Activated CD8-positive, alpha-beta memory T cell treated with anti-CD3 and anti-CD28 coated beads, Interleukin-2, amount 10 ng/mL, durations not matched to agents 7 days and 5 days (primary cell): ENCODE measurements at regions not wholly inside any gene's neighbourhood (a gene's known extent, or its start where the extent isn't known, plus 50 kb on each side); places are given as distances from the start of the nearest gene placed in this dataset.

Experiments used
- ATAC-seq: fragments of 150-1000 bp; cut with Tn5 transposase; one replicate; pipeline ENCODE4 v1.10.0; 2021; ENCODE audit warnings: moderate library complexity
- CTCF ChIA-PET: fragments of 350-600 bp; sonication (Branson Sonifier 250); formaldehyde crosslinking; loops from one replicate; lab custom pipeline; 2021; ENCODE audit warnings: antibody characterized with exemption; lab: Charles Lee
- DNase-seq: peaks from one replicate; pipeline ENCODE4 v3.0.0-alpha.2; 2020
- H3K27ac Mint-ChIP-seq: one replicate; pipeline ENCODE4 v1.8.0; 2021; ENCODE audit warnings: mild to moderate bottlenecking, mixed read lengths
- H3K27me3 Mint-ChIP-seq: one replicate; pipeline ENCODE4 v1.8.0; 2021; ENCODE audit warnings: mixed read lengths
- H3K36me3 Mint-ChIP-seq: one replicate; pipeline ENCODE4 v1.8.0; 2021; ENCODE audit warnings: mild to moderate bottlenecking, mixed read lengths
- H3K4me1 Mint-ChIP-seq: one replicate; pipeline ENCODE4 v1.8.0; 2021; ENCODE audit warnings: mixed read lengths
- H3K4me3 Mint-ChIP-seq: one replicate; pipeline ENCODE4 v1.8.0; 2021; ENCODE audit warnings: mild to moderate bottlenecking, moderate library complexity, mixed read lengths
- H3K9me3 Mint-ChIP-seq: one replicate; pipeline ENCODE4 v1.8.0; 2022; ENCODE audit warnings: low read depth, mixed read lengths

DNA sequence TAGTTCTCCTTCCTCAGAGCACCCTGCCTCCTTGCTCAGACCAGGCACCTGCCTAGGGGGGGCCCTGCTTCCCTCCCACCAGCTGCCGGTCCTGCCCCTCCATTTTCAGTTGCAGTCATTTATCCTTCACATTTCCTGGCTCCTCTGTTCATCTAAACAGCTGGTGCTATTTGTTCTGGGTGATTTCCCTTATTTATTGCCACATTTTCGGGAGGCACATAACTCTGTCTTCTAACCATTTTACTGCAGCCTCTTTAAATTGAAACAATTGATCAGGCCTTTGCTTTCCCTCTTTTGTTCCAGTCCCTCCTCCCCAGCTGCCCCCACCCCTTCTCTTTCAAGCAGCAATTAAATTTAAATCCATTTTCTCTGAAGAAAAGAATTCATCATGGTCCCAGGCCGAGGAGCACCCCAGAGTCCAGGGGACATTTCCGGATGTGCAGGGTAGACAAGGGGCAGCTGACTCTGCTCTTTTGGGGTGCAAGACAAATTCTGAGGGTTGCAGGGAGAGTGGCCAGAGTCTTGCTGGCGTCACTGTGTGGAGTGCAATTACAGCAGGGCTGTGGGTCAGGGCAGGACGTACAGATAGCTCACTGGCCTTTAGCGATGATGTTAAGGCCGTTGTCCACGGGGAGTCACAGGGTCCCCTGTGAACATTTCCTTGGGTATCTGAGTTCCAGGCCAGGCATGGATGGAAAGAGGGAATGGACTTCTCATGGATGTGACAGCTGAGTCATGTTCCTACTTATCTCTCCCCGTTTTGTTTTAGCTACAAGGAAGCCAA is 476.4 kb downstream of the TBC1D22A start:
- no peak overlapping the region for H3K4me3 Mint-ChIP-seq
- CTCF ChIA-PET = no interaction called here
- H3K27ac Mint-ChIP-seq = no peak overlapping the region
- peaks cover 7% of the 10 kb centered on the region for H3K27me3 Mint-ChIP-seq
- no peaks in the 10 kb centered on the region for H3K4me1 Mint-ChIP-seq
- ATAC-seq = no peak
- no peak for DNase-seq
- no peaks in the 10 kb centered on the region for H3K9me3 Mint-ChIP-seq
- no peaks in the 10 kb centered on the region for H3K36me3 Mint-ChIP-seq

DNA sequence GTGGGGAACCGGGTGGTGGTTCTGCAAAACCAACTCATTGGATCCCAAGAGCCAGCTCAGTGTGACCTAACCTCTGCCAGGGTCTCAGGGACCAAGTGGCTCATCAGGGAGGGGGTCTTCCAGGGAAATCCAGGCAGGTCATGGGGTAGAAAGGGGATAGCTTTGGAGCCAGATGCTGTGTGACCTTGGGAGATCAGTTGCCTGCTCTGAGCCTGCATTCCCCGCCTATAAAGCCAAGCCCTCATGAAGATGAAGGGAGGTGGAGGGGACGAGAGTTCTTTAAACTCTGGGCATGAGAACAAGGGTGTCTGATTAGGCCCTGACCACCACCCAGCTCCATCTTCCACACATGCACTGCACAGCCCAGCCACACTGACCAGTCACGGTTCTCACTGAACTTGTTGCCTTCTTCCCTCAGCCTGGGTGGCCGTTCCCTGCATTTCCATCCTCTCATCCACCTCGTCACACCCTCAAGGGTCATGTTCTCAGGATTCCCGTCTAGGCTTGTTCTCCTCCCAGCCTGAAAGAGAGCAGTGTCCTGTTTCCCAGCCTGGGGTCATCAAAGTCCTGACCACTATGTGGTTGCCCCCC is 475.5 kb downstream of the TBC1D22A start:
- Mint-ChIP-seq H3K4me3 (no peak overlapping the region), H3K9me3 (peaks cover 4% of the 10 kb centered on the region), H3K27ac (no peak overlapping the region), H3K4me1 (no peaks in the 10 kb centered on the region), H3K36me3 (no peaks in the 10 kb centered on the region), H3K27me3 (peaks cover 4% of the 10 kb centered on the region)
- DNase-seq (no peak), ATAC-seq (no peak)
- CTCF ChIA-PET = no interaction called here

DNA sequence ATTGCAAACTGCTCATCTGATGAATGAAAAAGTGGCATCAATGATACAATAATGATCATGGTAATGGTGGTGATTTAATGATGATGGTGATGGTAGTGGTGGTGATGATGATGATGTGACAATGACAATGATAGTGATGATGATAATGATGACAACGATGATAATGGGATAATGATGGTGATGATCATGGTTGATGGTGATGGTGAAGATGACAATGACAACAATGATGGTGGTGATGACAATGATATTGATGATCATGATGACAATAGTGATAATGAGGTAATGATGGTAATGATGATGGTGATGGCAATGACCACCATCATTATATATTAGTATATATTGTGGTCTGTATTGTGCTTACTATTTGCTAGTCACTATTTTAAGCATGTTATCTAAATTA is 474.3 kb downstream of the TBC1D22A start:
- H3K27ac Mint-ChIP-seq = no peak overlapping the region
- H3K36me3 Mint-ChIP-seq = no peaks in the 10 kb centered on the region
- peaks cover 2% of the 10 kb centered on the region for H3K27me3 Mint-ChIP-seq
- H3K4me3 Mint-ChIP-seq = no peak overlapping the region
- CTCF ChIA-PET = no interaction called here
- no peak for DNase-seq
- peaks cover 4% of the 10 kb centered on the region for H3K9me3 Mint-ChIP-seq
- no peak for ATAC-seq
- H3K4me1 Mint-ChIP-seq = no peaks in the 10 kb centered on the region

DNA sequence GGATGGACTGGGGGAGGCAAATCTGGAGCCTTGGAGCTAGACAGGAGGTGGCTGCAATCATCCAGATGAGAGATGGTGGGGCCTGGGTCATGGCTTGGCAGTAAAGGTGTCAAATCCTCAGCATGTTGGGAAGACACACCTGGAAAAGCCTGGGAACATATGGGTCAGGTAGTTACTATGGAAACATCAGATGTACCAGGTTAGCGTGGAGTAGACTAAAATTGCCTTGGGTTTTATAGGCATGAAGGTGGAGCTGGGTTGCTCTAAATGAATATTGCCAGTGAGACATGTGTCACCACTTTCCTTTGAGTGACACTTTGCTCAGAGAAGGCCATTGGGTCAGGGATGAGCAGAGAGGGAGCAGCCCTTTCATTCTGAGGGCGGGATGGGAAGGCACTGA is 473.7 kb downstream of the TBC1D22A start:
- no peaks in the 10 kb centered on the region for H3K4me1 Mint-ChIP-seq
- ATAC-seq = no peak
- DNase-seq = peak; percentile 12
- no peak overlapping the region for H3K4me3 Mint-ChIP-seq
- CTCF ChIA-PET = no interaction called here
- H3K36me3 Mint-ChIP-seq = no peaks in the 10 kb centered on the region
- peaks cover 2% of the 10 kb centered on the region for H3K27me3 Mint-ChIP-seq
- H3K9me3 Mint-ChIP-seq = peaks cover 4% of the 10 kb centered on the region
- H3K27ac Mint-ChIP-seq = no peak overlapping the region

DNA sequence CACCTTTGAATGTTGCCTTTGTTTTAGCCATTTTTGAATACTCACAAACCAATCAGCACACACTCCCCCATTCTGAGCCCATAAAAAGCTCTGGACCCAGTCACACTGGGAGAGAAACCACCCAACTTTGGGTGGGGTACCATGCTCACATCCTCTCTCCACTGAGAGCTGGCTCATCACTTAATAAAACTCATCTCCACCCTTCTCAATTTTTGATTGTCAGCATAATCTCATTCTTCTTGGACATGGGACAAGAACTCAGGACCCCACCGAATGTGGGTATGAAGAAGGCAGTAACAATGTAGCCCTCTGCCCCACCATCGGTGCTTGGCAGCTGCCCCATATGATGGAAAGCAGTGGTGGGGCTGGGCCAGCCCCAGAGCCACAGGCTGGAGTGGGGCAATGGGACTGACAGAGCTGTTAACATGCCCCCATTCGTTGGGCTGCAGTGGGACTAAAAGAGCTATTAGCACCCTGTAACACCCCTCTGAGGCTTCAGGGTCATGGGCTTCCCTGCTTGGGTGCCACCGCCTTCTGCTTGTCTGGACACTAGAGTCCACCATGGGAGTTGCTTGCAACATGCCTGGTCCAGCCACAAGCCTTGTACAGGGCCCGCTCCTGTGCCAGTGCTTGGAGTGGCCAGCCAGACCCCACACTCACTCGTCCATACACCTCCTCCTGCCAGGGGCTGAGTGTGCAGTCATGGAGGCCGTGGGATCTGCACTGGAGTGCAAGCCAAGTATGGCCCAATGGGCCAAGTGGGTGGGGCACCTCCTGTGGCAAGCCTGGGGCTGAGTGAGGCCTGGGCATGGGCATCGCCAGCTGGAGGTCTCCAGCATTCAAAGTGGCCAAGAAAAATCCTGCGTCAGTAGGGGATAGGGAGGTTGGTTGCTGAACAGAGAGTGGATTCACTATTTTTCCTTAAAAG is 471.1 kb downstream of the TBC1D22A start:
- H3K27me3 Mint-ChIP-seq = peaks cover under 1% of the 10 kb centered on the region
- CTCF ChIA-PET = no interaction called here
- H3K36me3 Mint-ChIP-seq = no peaks in the 10 kb centered on the region
- no peak for ATAC-seq
- H3K9me3 Mint-ChIP-seq = peaks cover 4% of the 10 kb centered on the region
- H3K4me3 Mint-ChIP-seq = no peak overlapping the region
- no peaks in the 10 kb centered on the region for H3K4me1 Mint-ChIP-seq
- DNase-seq = peak; percentile 12
- no peak overlapping the region for H3K27ac Mint-ChIP-seq

DNA sequence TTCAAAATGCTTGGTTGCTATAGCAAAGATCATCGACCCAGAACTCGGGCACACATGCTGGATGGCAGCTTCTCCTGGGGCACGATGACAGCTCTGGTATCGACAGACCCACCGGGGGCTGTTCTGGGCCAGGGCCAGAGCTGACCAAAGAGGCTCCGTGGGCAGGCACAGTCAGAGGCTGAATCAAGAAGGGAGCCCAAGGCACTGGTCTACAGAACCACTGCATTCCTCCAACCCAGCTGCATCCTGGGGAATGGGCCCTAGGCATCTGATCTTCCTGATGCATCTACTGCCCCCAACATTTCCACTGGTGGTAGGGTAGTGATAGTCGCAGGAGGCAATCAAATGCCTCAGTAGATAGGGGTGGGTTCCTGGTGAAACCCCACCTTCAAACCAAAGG is 470.3 kb downstream of the TBC1D22A start:
- H3K36me3 Mint-ChIP-seq = no peaks in the 10 kb centered on the region
- H3K4me1 Mint-ChIP-seq = no peaks in the 10 kb centered on the region
- CTCF ChIA-PET = no interaction called here
- H3K27ac Mint-ChIP-seq = no peak overlapping the region
- peak; percentile 14 for DNase-seq
- H3K9me3 Mint-ChIP-seq = peaks cover 4% of the 10 kb centered on the region
- no peaks in the 10 kb centered on the region for H3K27me3 Mint-ChIP-seq
- no peak for ATAC-seq
- H3K4me3 Mint-ChIP-seq = no peak overlapping the region

DNA sequence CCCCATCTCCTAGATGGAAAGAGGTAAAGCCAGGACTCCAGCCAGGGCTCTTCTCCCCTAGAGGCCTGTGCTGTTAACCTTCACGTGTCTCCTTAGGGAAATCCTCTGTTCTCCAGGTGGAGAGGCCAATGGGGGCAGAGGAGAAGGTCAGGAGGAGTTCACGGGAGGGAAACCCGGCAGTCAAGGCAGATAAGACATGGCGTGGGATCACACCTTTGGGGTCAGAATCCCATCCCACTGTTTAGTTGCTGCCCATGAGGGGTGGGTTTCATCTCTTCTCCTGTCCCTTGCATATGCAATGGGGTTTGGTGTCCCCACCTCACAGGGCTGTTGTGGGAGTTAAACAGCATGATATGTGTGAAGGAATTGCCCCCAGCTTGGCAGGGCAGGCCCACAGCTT is 469.7 kb downstream of the TBC1D22A start:
- peak; percentile 25 for DNase-seq
- ATAC-seq = no peak
- CTCF ChIA-PET = no interaction called here
- Mint-ChIP-seq H3K4me3 (no peak overlapping the region), H3K27ac (no peak overlapping the region), H3K9me3 (peaks cover 4% of the 10 kb centered on the region), H3K36me3 (no peaks in the 10 kb centered on the region), H3K4me1 (no peaks in the 10 kb centered on the region), H3K27me3 (peaks cover 2% of the 10 kb centered on the region)

DNA sequence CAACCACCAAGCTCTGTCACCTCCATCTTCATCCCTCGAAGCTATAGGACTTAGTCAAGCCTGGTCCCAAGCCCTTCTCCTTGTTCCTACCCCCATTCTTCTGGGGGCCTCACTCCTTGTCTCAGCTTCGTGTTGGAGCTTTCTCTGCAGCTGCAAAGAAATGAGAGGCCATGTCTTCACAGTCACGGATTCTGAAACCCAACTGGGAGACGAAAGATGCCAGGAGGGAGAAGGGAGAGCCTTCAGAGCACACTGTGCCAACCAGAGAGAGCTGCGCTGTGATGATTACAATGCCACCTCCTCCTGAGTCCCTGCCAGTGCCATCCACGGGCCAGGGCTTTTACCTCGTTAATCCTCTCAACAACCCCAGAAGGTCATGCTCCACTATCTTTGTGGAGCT is 469.3 kb downstream of the TBC1D22A start:
- Mint-ChIP-seq H3K9me3 (peaks cover 4% of the 10 kb centered on the region), H3K36me3 (no peaks in the 10 kb centered on the region), H3K4me3 (no peak overlapping the region), H3K27ac (no peak overlapping the region), H3K4me1 (no peaks in the 10 kb centered on the region), H3K27me3 (peaks cover 2% of the 10 kb centered on the region)
- CTCF ChIA-PET = no interaction called here
- ATAC-seq = no peak
- DNase-seq = peak; percentile 19

DNA sequence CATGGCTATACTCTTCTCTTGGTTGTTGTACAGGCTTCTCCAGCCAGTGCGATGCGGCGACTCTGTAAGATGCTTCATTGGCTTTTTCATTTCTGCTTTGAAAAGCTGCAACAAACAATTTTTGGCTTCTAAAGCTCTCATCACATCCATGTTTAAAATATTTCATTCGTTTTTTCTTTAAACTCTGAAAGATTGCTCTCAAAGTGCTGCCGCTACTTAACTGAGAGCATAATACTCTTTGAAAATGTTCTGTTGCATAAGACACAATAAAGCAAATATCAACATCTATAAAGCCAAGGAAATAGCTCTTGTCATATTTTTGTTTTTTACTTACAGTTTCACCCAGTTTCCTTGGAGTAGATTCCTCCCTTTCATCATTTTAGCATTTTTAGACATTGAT is 468.3 kb downstream of the TBC1D22A start:
- Mint-ChIP-seq H3K4me3 (no peak overlapping the region), H3K4me1 (no peaks in the 10 kb centered on the region)

DNA sequence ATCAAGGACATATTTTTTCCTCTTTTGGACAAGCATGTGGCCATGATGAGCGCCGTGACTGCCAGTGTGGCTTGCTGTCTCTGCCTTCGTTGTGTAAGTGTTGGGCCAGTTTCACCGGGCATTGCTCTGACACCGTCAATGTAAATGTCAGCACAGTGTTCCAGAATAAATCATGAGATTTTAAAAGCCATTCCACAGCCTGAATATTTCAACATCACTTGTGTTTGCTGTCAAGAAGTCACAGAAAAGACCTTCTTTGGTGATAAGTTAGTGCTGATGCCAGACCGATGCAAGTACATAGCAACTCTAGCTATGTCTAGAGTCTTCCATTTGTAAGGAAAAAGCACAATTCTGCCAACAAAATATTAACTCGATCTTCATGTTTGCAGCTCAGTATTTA is 467.8 kb downstream of the TBC1D22A start:
- CTCF ChIA-PET = interaction anchor here (1.2 kb wide), 1 partner anchor 16 kb away, joined by 3 read pairs; no protein-coding TSS in a partner anchor

More for the DNA sequence above, 468.3 kb downstream of the TBC1D22A start:
- H3K27ac Mint-ChIP-seq = no peak overlapping the region
- H3K9me3 Mint-ChIP-seq = peaks cover 4% of the 10 kb centered on the region
- peaks cover 2% of the 10 kb centered on the region for H3K27me3 Mint-ChIP-seq
- no peaks in the 10 kb centered on the region for H3K36me3 Mint-ChIP-seq
- CTCF ChIA-PET = interaction anchor here (0.6 to 1.2 kb wide), 2 partner anchors 16 to 169 kb away, joined by 3 to 6 read pairs; no protein-coding TSS in a partner anchor
- no peak for ATAC-seq
- no peak for DNase-seq

DNA sequence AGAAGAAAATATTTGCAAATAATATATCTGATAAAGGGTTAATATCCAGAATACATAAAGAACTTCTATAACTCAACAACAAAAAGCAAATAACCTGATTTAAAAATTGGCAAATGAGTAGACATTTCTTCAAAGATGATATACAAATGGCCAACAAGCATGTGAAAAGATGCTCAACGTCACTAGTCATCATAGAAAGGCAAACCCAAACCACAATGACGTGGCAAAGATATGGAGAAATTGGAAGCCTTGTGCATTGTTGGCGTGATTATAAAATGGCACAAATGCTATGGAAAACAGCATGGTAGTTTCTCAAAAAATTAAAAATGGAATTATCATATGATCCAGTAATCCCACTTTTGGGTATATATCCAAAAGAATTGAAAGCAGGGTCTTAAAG is 466.3 kb downstream of the TBC1D22A start:
- ATAC-seq (no peak), DNase-seq (no peak)
- Mint-ChIP-seq H3K36me3 (no peaks in the 10 kb centered on the region), H3K9me3 (peaks cover 4% of the 10 kb centered on the region), H3K27ac (no peak overlapping the region), H3K4me3 (no peak overlapping the region), H3K27me3 (peaks cover 2% of the 10 kb centered on the region), H3K4me1 (no peaks in the 10 kb centered on the region)
- CTCF ChIA-PET = interaction anchor here (1.7 kb wide), 1 partner anchor 15 kb away, joined by 3 read pairs; no protein-coding TSS in a partner anchor

More for the DNA sequence above, 467.8 kb downstream of the TBC1D22A start:
- peaks cover 4% of the 10 kb centered on the region for H3K9me3 Mint-ChIP-seq
- no peak for ATAC-seq
- H3K4me1 Mint-ChIP-seq = no peaks in the 10 kb centered on the region
- H3K27me3 Mint-ChIP-seq = peaks cover 2% of the 10 kb centered on the region
- H3K4me3 Mint-ChIP-seq = no peak overlapping the region
- H3K27ac Mint-ChIP-seq = no peak overlapping the region
- no peaks in the 10 kb centered on the region for H3K36me3 Mint-ChIP-seq
- peak; percentile 27 for DNase-seq

DNA sequence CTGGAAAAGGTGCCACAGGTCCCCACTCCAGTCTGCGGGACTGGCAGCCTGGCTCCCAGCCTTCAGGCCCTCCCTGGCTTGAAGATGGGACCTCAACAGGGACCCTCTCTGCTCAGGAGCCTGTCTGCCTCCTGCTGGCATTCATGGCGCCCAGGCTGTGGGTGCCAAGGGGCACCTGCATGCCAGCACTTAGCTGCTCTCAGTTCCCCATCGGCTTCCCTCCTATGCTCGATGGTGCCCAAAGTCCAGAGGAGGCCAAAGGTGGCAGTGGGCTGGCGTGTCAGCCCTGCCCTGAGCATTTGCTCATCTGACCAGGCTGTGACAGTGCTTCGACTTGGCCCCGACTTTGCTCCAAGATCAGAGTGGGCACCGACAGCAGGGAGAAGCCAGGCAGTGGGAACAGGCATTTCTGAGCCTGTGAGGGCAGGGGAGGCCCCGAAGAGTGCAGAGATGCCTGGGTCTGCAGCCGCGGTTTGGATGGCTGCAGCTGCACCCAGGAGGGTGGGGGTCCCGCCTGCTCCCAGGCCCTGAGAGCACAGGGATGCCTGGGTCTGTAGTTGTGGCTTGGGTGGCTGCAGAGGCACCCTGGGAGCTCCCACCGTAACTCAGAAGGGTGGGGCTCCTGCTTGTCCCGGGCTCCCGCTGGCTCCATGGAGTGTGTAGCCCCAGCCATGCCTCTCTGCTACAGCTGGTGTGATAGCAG is 463.6 kb downstream of the TBC1D22A start:
- CTCF ChIA-PET = no interaction called here
- no peak for ATAC-seq

More for the DNA sequence above, 463.6 kb downstream of the TBC1D22A start:
- H3K4me1 Mint-ChIP-seq = no peaks in the 10 kb centered on the region
- H3K27me3 Mint-ChIP-seq = peaks cover 2% of the 10 kb centered on the region
- no peak for DNase-seq
- H3K27ac Mint-ChIP-seq = no peak overlapping the region
- peaks cover under 1% of the 10 kb centered on the region for H3K9me3 Mint-ChIP-seq
- no peaks in the 10 kb centered on the region for H3K36me3 Mint-ChIP-seq
- no peak overlapping the region for H3K4me3 Mint-ChIP-seq
